H1 (cell line): ENCODE measurements at regions not wholly inside any gene's neighbourhood (a gene's known extent, or its start where the extent isn't known, plus 50 kb on each side); places are given as distances from the start of the nearest gene placed in this dataset.

Experiments used
- BCL11A ChIP-seq, 2 experiments: IDR thresholded peaks; one replicate each; pipeline ENCODE4 v1.6.1; 2011; ENCODE audit warnings: low read depth in 2 of 2, low read length in 2 of 2, mild to moderate bottlenecking in 2 of 2
- CHD2 ChIP-seq: IDR thresholded peaks from 2 replicates; pipeline ENCODE4 v1.6.1; 2012; ENCODE audit warnings: low read length, improper control_type of control experiment
- CTCF ChIP-seq, 3 experiments: IDR thresholded peaks; 1 replicate in 2 of 3; 2 replicates in 1 of 3; pipeline versions ENCODE4 v1.5.1 to v1.6.1; 2011; ENCODE audit warnings: low read length in 3 of 3, mild to moderate bottlenecking in 3 of 3, inconsistent platforms in 2 of 3, low read depth in 1 of 3, moderate library complexity in 1 of 3; ENCODE audit not compliant: insufficient read depth in 1 of 3; ENCODE audit errors: control extremely low read depth in 1 of 3
- EZH2 ChIP-seq: fragments of 200-600 bp; sonication (generic); IDR thresholded peaks from 2 replicates; pipeline ENCODE4 v1.7.1; 2012; ENCODE audit warnings: low read depth, mild to moderate bottlenecking, moderate library complexity, low read length, inconsistent platforms; ENCODE audit not compliant: severe bottlenecking
- RFX5 ChIP-seq: IDR thresholded peaks from 2 replicates; pipeline ENCODE4 v1.6.1; 2011; ENCODE audit warnings: low read depth, low read length, improper control_type of control experiment, borderline replicate concordance
- SUZ12 ChIP-seq: fragments of 200-600 bp; sonication (generic); IDR thresholded peaks from 2 replicates; pipeline ENCODE4 v1.6.1; 2012; ENCODE audit warnings: mild to moderate bottlenecking, inconsistent platforms, low read length, moderate library complexity, mixed read lengths

- no peak for TF ChIP-seq CTCF (IDR thresholded peaks at IDR 0.05; ENCODE audit: control extremely low read depth in 1 of 3, insufficient read depth in 1 of 3, low read depth in 1 of 3, low read length in 3 of 3)
- TF ChIP-seq CHD2 = no peak
- no peak for TF ChIP-seq SUZ12
- TF ChIP-seq EZH2 = no peak
- TF ChIP-seq BCL11A (IDR thresholded peaks at IDR 0.05; ENCODE audit: low read depth in 2 of 2, low read length in 2 of 2) = no peak
- TF ChIP-seq RFX5 = no peak
These were observed 764.8 kb upstream of the ZNF722 start (continued) for GRCh38 chr7:63233881-63234280.
